Fibroblast of skin of right quadriceps (primary cell): ENCODE measurements at regions not wholly inside any gene's neighbourhood (a gene's known extent, or its start where the extent isn't known, plus 50 kb on each side); places are given as distances from the start of the nearest gene placed in this dataset.
"Not testable (repeated sequence)": the region's sequence is repeated elsewhere in the genome, so short reads cannot be mapped to it uniquely, and the experiment has no call there.

ENCODE experiments used
- DNase-seq: peaks from one replicate; pipeline ENCODE4 v3.0.0-alpha.2; 2013

DNA sequence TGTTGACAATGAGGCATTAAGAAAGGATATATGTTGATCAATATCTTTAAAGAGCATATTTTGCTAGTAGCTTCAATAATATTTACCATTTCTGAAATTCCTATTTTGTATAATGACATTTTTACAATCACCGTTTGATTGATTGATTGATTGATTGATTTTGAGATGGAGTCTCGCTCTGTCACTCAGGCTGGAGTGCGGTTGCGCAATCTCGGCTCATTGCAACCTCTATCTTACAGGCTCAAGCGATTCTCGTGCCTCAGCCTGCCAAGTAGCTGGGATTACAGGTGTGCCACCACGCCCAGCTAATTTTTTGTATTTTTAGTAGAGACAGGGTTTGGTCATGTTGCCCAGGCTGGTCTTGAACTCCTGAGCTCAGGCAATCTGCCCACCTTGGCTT, 150.9 kb upstream of the TEX13D start:
- DNase-seq, result not testable (repeated sequence)

DNA sequence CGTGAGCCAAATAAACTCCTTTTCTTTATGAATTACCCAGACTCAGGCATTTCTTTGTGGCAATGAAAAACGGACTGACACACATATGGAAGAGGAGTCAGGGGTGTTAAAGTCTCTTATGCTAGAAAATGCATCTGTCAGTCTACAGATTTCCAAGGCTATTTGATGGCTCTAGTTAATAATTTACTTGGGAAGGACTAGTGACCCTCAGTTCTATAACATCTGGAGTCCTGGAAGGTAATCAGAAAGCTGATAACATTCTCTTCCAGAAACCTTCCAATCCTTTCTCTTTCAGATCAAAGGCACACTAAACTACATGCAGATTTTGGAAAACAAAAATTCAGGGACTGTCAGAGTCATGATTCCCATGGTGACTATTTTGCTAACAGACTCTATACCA, 142.0 kb upstream of the TEX13D start:
- DNase-seq, result no peak

DNA sequence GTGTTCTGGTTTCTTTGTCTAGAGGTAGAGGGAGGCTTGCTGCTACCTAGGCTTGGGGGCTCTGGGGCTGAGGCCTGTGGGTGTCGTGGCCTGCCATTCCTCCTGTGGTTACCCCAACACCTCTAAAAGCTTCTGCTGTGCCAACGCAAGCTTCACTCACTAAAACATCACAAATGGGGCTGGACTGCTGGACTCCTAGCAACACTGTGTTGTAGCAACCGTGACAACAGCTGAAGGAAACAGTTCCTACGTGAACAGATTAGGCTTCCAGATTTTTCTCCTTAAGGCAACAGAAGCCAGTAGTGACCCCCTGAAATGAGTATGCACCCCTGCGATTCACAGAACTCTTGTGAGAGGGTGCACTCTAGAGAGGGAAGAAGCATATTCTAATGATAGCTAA, 138.3 kb upstream of the TEX13D start:
- DNase-seq, result no peak

DNA sequence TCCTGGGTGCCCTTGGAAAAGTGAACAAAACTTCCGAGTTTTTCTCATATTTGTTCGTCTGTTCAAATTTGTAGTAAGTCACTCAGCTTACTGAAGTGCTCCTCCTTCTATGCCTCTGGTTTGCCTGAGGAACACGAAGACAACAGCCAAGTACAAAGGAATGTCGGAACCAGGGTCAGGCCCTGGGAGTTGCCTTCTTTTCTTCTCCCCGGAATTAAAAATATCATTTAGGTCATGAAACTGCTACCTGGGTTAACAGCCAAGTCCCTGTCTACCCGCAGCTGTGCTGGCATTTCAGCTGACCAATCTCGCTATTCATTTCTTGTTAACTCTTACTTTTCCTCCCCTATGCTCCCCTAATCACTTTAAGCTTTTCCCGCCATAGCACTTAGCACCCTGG, 137.6 kb upstream of the TEX13D start:
- no peak for DNase-seq

DNA sequence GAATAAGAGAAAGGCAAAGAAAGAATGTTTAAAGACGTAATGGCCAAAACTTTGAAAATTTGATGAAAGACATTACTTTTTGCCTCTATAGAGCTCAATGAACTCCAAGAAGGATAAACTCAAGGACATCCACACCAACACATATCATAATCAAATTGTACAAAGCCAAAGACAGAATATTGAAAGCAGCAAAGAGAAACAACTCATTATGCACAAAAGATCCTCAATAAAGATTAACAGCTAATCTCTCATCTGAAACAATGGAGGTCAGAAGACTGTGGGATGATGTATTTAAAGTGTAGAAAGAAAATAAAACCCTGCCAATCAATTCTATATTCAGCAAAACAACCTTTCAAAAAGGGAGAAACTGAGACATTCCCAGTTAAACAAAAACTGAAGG, 129.1 kb upstream of the TEX13D start:
- no peak for DNase-seq

DNA sequence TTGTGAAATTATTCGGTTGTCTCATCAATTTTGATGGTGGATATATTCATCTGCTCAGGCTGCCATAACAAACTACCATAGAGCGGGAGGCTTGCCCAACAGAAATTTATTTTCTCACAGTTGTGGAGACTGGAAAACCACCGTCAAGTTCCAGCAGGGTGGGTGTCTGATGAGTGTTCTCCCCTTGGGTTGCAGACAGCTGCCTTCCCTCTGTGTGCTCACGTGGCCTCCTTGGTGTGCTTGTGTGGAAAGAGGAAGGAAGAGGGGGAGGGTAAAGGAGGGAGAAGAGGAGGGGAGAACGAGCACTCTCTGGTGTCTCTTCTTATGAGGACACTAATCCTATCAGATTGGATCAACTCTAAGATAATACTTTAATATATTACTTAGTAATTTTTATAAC, 123.8 kb upstream of the TEX13D start:
- DNase-seq, result no peak

DNA sequence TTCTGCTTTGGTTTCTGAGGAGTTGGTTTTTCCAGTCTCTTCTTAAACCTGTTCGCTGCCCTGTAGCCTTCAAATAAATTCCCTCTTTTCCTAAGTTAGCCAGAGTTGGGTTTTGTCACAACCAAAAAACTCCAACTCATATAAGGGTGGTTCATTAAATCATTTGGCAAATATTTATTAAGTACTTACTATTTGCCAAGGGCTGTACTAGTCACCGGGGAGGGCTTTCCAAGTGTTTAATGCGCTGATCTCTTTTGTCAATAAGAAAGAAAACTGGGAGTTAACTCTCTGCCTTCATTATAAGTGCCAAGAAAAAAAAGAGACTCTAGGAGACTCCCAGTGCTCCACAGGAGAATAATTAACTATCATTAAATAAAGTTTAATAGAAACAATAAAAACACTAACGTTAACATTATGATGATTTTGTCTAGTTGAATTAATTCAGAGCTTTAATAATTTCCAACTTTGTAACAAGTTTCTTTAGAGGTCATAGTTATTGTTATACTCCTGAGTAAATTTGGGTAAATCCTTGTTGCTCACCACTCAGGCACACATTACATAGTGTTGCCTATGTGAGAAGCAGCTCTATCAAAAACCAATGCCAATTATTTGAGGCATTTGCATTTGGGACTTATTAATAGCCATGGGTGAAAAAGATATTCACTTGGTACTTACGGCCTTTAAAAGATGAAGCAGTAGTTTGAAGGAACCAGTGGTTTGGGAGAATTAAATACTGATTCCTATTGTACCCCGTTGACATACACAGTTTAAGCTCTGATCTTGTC, 122.5 kb upstream of the TEX13D start:
- no peak for DNase-seq

DNA sequence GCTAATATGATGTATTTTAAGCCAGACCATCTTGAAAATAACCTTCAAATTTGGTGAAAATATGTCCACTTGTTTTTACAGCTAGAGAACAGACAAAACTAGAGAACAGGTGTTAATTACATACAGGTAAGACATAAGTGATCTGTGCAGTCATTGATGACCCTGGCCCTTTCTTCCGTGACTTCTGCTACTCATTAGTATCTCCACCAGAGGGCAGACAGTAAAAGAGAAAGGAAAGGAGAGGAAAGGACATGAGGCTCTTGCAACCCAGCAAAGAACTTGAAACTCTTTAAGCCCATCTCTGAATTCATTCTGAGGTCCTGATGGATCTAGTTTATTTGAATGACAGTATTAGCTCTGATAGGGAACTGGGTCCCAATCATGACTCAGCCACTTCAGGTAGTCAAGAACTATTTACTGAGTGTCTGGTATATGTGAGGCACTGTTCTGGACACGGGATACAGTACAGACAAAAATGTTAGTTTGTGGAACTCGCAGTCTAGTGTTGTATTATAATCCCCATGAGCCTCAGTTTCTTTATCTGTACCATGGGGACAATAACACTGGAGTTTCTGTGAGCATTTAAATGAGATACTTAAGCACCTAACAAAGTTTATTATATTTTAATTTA, 121.0 kb upstream of the TEX13D start:
- peak; percentile 34 for DNase-seq

DNA sequence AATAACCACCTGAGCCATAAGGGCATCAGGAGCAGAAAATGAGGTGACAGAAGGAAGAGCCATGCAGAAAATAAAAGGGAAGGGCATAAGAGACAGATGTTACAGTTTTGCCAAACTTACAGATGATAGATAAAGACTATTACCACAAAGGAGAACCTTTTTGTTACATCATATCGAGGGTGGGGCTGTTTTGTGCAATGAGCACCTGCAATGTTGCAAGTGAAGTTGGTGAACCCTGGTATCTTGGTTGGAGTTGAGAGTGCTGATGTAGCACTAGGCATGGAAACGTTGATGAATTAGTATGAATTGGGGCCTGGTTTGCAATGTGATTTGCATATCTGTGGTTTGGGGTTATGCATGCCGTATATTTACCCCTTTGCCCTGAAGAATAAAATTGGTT, 119.8 kb upstream of the TEX13D start:
- peak; percentile 39 for DNase-seq

DNA sequence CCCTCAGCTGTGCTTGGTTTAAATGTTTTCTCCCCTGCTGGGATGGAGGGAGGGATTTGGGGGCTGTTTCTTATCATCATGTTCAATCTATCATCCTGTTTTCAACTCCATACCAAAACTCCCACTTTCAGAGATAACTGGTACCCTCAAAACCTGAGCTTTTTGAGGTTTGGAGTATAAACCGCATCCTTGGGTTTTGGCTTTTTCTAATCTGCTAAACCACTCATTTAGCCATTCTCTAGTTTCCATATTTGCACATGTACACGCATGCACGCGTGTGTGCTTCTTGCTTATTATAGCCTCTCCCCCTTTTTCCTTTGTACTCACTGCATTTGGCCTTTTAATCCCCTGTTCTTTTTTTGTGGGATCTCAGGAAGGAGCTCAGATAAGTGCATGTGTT, 116.7 kb upstream of the TEX13D start:
- no peak for DNase-seq

DNA sequence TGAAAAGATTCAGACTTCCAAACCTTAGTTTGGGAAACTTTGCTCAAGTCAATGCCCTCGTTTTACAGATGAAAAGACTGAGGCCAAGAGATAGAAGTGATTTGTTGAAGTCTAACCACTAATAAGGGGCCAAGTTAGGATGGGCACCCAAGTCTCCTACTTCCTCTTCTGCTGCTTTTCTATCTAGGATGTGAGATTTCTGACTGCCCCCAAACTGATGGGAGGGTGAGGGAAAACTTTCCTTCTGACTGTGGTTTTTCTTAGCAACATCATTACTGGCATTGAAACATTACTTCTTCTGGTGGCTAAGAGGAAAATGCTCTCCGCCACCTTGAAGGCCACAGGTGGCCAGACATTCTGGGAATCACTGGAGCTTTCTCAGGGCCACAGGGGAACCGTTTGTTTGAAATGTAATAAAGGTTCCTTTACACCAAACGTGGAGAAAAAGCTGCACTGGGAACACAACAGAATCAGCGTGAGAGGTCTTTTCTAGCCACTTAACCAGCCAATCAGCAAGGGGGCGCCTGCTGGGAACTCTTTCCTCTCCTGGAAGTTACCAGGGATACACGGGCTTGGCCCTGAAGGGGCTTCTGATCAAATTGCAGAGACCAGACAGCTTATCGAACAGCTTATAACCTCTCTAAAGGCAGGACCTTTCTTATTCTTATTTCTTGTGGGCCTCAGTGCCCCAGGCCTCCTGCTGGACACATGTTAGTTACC, 115.9 kb upstream of the TEX13D start:
- no peak for DNase-seq

DNA sequence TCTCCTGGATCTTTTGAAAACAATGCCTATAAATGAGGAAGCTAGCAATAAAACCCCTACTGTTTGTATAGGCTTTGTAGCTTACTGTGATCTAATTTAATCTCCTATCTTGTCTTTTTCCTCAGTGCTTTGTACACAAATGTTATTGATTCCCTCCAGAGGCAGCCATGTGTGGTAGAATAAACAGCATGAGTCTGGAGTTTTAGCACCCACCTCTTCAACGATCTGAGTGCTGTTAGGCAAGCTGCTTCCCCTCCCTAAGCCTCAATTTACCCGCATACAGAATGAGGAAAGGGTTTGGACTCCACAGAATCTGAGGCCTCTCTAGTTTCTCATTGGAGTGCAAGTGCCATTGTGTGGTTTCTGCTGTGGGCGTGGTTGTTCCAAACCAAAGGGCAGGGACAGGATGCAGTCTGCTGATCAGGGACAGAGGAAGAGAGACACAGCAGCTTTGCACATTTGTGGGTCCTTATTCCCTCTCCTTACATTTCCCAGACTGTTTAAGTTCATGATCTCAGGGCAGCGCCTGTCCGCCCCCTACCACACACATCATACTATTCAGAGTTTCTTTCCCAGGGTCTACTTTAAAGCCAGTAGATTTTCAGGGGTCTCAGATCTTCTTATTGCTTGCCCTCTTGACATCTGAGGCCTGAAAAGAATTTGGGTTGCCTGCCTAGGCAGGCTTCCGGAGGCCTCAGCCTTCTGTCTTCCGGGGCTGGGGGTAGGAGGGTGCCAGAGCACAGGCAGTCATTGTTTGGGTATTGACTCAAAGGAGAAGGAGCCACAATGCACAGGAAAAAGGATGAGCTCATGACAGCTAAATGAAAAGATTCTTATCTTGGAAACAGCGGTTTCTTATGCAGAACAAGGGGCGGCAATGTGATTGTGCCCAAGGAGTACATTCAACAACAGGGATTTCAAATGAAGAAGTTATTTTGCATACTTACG, 114.9 kb upstream of the TEX13D start:
- peak; percentile 74 for DNase-seq

DNA sequence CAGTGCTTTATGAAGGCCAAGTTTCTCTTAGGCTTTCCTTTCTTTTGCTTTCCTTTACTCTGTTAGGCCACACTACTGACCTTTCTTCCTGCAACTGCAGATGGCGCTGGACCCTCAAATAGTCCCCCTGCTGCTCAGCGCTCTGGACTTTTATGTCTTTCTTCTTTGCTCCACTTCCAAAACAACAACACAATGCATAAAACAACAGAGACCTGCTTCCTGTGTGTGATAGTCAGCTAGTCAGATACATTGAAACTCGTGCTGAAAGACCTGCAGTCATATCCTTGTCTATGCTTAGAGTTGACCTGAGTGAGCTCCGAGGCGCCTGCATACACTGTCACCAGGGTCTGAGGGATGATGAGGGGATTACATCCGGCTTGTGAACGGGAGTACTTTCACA, 108.9 kb upstream of the TEX13D start:
- no peak for DNase-seq

DNA sequence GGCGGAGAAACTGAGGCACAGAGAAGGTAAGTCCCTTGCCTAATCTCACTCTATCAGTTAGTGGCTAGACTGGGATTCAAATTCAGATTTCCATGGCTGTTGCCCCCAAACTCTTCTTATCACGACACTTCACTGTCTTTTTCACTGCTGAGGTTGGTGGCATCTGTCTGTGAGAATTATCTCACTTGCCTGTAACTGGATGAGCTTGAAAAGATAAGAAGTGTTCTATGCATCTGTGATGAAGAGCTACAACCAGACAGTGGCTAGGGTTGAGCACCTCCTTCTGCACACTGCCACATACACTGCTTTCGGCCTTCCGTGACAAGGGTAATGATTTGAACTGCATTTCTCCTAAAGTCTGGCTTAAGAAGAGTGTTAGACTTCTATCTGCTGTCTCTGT, 107.9 kb upstream of the TEX13D start:
- no peak for DNase-seq

DNA sequence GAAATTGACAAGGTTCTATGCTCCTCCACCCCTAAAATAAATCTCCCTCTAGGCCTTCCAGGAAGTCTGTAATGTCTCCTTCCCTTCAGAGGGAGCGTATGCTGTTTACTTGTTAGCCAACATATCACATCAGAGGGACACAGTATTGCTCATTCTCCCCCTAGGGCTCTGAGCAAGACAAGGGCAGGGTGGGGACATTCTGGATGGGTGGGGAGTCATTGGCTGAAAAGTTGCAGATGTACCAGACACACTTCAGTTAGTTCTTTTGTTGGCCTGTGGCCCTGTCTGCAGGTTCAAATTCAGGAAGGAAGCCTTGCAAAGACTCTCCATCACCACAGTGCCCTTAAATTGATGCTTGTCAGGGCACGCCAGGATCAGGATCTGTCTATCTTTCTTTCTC, 106.3 kb upstream of the TEX13D start:
- DNase-seq, result no peak

DNA sequence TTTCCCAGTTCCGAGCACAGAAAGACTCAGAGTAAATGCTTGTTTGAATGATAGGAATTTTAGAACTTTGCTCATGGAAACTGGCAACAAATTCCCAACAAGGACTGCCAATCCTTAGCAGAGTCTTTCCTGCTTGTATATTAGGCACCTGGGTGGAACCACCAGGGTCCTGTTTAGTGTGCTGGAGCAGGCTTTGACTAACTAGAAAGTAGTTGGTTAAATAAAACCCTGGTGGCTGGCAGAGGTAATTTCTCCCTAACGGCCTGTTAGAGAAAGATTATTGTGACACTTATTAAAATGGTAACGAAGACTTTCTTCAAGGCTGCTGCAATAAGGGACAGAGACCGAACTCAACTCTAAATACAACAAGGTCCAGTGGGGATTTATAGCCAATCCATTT, 103.6 kb upstream of the TEX13D start:
- no peak for DNase-seq

DNA sequence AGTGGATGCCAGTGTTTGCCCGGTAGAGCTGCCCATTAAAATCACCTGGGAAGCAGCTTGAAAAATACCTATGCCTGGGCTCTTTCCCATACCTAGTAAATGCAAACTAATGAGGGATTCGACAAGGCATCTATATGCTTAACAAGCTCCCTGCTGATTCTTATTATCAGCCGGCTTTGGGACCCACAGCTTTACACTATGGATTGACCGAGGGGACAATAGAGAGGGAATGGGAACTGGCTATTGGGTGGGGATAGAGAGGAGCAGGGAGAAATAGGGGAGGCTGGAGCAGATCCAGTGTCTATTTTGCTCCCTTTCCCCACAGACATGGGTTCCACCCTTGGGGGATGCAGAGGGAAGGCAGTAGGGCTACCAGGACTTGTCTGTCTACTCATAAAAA, 103.1 kb upstream of the TEX13D start:
- DNase-seq, result no peak

DNA sequence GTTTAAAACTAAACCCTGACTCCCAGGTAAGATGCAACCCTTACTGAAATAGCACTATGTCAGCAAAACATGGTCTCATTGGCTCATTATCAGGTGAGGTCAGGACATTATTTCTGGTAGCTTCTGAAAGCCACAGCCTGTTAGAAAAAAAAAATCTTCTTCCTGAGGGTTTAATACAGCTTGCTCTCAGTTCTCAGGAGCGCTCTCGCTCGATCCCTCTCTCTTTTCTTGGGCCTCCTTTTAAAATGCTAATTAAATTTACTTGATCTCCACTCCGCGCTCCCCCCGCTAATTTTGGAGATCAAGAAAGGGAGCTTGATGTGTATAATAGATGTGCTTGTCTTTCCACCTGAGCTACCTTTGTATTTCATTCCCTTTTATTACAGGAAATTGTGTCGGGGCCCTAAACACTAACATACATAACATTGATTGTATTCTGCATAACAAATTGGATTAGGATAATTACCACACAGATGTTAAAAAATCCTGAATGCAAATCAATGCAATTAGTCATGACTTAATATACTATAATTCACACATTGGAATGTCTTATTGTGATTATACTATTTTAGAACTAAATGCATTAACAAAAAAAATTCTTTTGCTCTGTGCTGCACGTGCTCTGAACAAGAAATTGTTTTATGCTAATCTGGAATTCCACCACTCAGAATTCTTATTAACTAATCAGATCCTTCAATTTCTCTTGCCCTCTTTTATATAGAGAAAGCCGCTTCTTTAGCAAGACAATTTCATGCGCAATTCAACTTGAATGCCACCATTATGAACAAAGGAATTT, 101.6 kb upstream of the TEX13D start:
- DNase-seq, result no peak

DNA sequence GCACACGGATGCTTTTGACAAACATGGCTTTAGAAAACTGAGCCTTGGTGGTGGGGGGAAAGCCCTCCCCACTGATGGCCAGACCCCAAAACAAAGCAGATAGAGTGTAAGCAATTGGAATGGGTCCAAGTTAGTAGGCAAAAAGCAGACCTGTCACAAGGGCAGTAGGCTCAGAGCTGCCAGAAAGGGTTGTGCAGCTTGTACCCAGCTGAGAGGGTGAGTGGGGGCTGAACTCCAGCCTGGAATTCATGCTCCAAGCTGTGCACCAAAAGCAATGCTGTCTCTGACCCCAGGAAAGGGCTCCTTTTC, 101.1 kb upstream of the TEX13D start:
- no peak for DNase-seq

DNA sequence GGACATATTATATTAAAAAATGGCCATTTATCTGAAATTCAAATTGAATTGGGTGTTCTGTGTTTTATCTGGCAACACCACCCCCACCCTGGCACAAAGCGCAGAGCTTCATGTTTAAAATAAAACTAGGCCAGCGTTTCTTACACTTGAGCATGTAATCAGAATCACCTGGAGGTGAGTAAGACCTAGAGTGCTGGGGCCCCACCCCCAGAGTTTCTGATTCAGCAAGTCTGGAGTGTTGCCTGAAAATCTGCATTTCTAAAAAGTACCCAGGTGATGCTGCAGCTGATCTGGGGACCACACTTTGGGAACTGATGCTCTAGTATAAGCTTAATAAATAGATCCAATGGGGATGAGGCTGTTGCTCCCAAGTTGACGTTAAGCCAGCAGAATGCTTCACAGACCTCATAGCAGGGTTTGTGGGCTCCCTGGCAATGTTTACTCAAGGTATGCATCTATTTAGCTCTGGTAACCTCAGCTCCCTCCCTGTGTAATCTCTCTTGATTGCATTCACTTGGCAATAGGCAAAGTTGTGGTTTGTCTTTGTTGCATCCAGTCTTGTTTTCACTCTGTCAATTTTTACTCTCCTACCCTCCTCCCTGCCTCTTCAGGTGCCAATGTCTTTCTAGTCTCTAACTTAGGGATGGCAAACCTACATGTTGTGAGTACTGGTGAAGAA, 99.8 kb upstream of the TEX13D start:
- DNase-seq, result no peak

DNA sequence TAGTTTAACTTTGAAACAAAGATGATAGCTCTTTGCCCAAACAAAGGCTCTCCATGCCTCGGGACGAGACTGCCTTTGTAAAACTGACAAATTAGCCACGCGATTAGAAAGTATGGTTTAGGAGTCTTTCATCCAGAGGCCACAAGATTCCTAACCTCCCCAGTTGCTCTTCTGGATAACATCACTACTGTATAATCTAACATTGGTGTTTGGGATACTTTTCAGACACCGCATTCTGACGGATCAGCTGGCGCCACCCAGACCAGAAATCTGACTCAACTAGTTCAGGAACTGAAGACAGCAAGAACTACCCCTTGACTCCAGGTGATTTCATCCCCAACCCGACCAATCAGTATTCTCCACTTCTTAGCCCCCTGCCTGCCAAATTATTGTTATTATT, 98.1 kb upstream of the TEX13D start:
- no peak for DNase-seq

DNA sequence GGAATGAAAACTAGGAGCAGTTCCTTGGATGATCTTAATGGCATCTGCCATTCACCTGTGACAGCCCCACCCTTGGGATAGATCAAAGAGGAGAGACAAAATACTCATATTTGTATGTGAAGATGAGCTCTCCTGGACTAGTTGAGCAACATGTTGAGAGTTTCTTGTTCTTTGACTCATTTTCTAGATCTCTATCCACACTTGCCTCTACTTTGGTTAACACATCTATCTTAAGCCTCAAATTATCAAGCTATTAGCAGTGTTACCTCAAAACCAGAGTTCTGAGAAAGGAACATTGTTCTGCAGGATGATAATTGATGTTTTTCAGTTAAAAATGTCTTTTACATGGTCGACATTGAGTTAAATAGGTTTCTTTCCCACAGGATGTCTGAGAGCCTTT, 94.2 kb upstream of the TEX13D start:
- DNase-seq, result no peak
